IMR-90 (cell line): ENCODE measurements at regions not wholly inside any gene's neighbourhood (a gene's known extent, or its start where the extent isn't known, plus 50 kb on each side); places are given as distances from the start of the nearest gene placed in this dataset.

Source experiments
- ATAC-seq: fragments of 200-7000 bp; cut with Tn5 transposase; 2 replicates; pipeline ENCODE4 v1.9.1; 2020; ENCODE audit warnings: low read depth, mild to moderate bottlenecking, moderate library complexity
- BruUV-seq: library from RNA; stranded (reverse); fragments of 400-500 nt; replicated peaks from 2 replicates; lab custom pipeline; 2021; lab: Mats Ljungman, UMichigan
- CTCF ChIA-PET: fragments of 300-600 bp; formaldehyde crosslinking; extraction: SDS; loops from one replicate; lab custom pipeline; 2021; ENCODE audit warnings: antibody characterized with exemption; lab: Yijun Ruan, JAX
- POLR2A ChIA-PET: fragments of 300-600 bp; sonication (Branson Sonifier 250); formaldehyde crosslinking; loops from one replicate; lab custom pipeline; 2022; ENCODE audit warnings: antibody characterized with exemption; ENCODE audit not compliant: unreplicated experiment; lab: Charles Lee
- DNase-seq: peaks from one replicate; pipeline ENCODE4 v3.0.0; 2013
- H2AFZ ChIP-seq: replicated peaks from 2 replicates; pipeline ENCODE3; 2013; ENCODE audit warnings: low read length, mild to moderate bottlenecking; ENCODE audit not compliant: poor library complexity
- H2AK5ac ChIP-seq: 2 replicates; pipeline ENCODE4 v1.6.1; 2013; ENCODE audit warnings: low read depth, low read length, inconsistent platforms
- H2AK9ac ChIP-seq: replicated peaks from 2 replicates; pipeline ENCODE3; 2013; ENCODE audit warnings: mild to moderate bottlenecking, low read depth, low read length, moderate library complexity; ENCODE audit not compliant: poor library complexity
- H2BK120ac ChIP-seq: 2 replicates; pipeline ENCODE4 v1.6.1; 2013; ENCODE audit warnings: low read depth, low read length, inconsistent platforms
- H2BK15ac ChIP-seq: 3 replicates; pipeline ENCODE4 v1.6.1; 2013; ENCODE audit warnings: low read depth, low read length, inconsistent platforms
- H2BK20ac ChIP-seq: 2 replicates; pipeline ENCODE4 v1.6.1; 2013; ENCODE audit warnings: low read depth, mild to moderate bottlenecking, inconsistent platforms, low read length, moderate library complexity
- H2BK5ac ChIP-seq: 2 replicates; pipeline ENCODE4 v1.6.1; 2013; ENCODE audit warnings: mild to moderate bottlenecking, low read depth, low read length, inconsistent platforms; ENCODE audit not compliant: poor library complexity, severe bottlenecking
- H3K14ac ChIP-seq: replicated peaks from 2 replicates; pipeline ENCODE4 v1.6.1; 2013; ENCODE audit warnings: low read depth, low read length, inconsistent platforms
- H3K18ac ChIP-seq: 2 replicates; pipeline ENCODE4 v1.6.1; 2013; ENCODE audit warnings: low read depth, low read length, control low read depth
- H3K23ac ChIP-seq: 2 replicates; pipeline ENCODE4 v1.6.1; 2013; ENCODE audit warnings: low read depth, low read length, inconsistent platforms
- H3K27ac ChIP-seq: 2 replicates; pipeline ENCODE4 v1.5.1; 2013; ENCODE audit warnings: mild to moderate bottlenecking, control low read depth, low read length; ENCODE audit not compliant: insufficient read depth
- H3K27me3 ChIP-seq: 2 replicates; pipeline ENCODE4 v1.6.1; 2013; ENCODE audit warnings: low read length; ENCODE audit not compliant: control insufficient read depth, insufficient read depth
- H3K36me3 ChIP-seq: 2 replicates; pipeline ENCODE4 v1.6.1; 2013; ENCODE audit warnings: low read length, mixed read lengths; ENCODE audit not compliant: control insufficient read depth, insufficient read depth
- H3K4ac ChIP-seq: 2 replicates; pipeline ENCODE4 v1.6.1; 2013; ENCODE audit warnings: low read depth, low read length, inconsistent platforms
- H3K4me1 ChIP-seq: 2 replicates; pipeline ENCODE4 v1.6.1; 2013; ENCODE audit warnings: low read length, mixed read lengths; ENCODE audit not compliant: control insufficient read depth, insufficient read depth
- H3K4me2 ChIP-seq: 2 replicates; pipeline ENCODE4 v1.6.1; 2013; ENCODE audit warnings: low read depth, mild to moderate bottlenecking, control low read depth, low read length, moderate library complexity
- H3K4me3 ChIP-seq: 2 replicates; pipeline ENCODE4 v1.5.1; 2013; ENCODE audit warnings: low read depth, mild to moderate bottlenecking, control low read depth, low read length, moderate library complexity; ENCODE audit not compliant: insufficient read depth
- H3K56ac ChIP-seq: 2 replicates; pipeline ENCODE4 v1.6.1; 2013; ENCODE audit warnings: low read length, inconsistent platforms; ENCODE audit not compliant: insufficient read depth; ENCODE audit errors: extremely low read depth
- H3K79me1 ChIP-seq, 2 experiments: 2 replicates each; pipeline ENCODE4 v1.6.1; 2013; ENCODE audit warnings: low read length in 2 of 2, inconsistent platforms in 1 of 2, low read depth in 1 of 2
- H3K9ac ChIP-seq: 2 replicates; pipeline ENCODE4 v1.6.1; 2013; ENCODE audit warnings: low read depth, low read length, control low read depth
- H3K9me1 ChIP-seq: 2 replicates; pipeline ENCODE4 v1.6.1; 2013; ENCODE audit warnings: low read length, inconsistent platforms; ENCODE audit not compliant: insufficient read depth
- H3K9me3 ChIP-seq: 2 replicates; pipeline ENCODE4 v1.6.1; 2013; ENCODE audit warnings: low read length; ENCODE audit not compliant: control insufficient read depth, insufficient read depth
- H4K20me1 ChIP-seq: 2 replicates; pipeline ENCODE4 v1.6.1; 2013; ENCODE audit warnings: low read length, inconsistent platforms; ENCODE audit not compliant: insufficient read depth
- H4K5ac ChIP-seq: 2 replicates; pipeline ENCODE4 v1.6.1; 2013; ENCODE audit warnings: mild to moderate bottlenecking, low read depth, low read length, control low read depth
- H4K8ac ChIP-seq, 2 experiments: 2 replicates each; pipeline ENCODE4 v1.6.1; 2013; ENCODE audit warnings: low read depth in 2 of 2, low read length in 2 of 2, control low read depth in 1 of 2, inconsistent platforms in 1 of 2
- H4K91ac ChIP-seq: 2 replicates; pipeline ENCODE4 v1.6.1; 2013; ENCODE audit warnings: low read depth, low read length, inconsistent platforms; ENCODE audit not compliant: insufficient read depth
- BHLHE40 ChIP-seq: fragments of 150-350 bp; IDR thresholded peaks from 2 replicates; pipeline ENCODE4 v1.6.1; 2016; ENCODE audit warnings: mild to moderate bottlenecking, low read depth, low read length
- CEBPB ChIP-seq: IDR thresholded peaks from 2 replicates; pipeline ENCODE4 v1.6.1; 2012; ENCODE audit warnings: low read depth, low read length, improper control_type of control experiment
- CHD1 ChIP-seq: IDR thresholded peaks from 2 replicates; pipeline ENCODE4 v1.6.1; 2012; ENCODE audit warnings: low read depth, low read length, improper control_type of control experiment
- CTCF ChIP-seq: conservative IDR thresholded peaks from 2 replicates; pipeline ENCODE4 v1.5.1; 2012; ENCODE audit warnings: mild to moderate bottlenecking, low read depth, low read length, improper control_type of control experiment
- ELK1 ChIP-seq: fragments of 150-350 bp; IDR thresholded peaks from 2 replicates; pipeline ENCODE4 v1.6.1; 2016; ENCODE audit warnings: low read depth, mild to moderate bottlenecking, low read length, moderate library complexity, borderline replicate concordance
- FOS ChIP-seq: fragments of 150-350 bp; IDR thresholded peaks from 2 replicates; pipeline ENCODE4 v1.6.1; 2016; ENCODE audit warnings: low read depth, low read length
- MAFK ChIP-seq: IDR thresholded peaks from 2 replicates; pipeline ENCODE4 v1.6.1; 2012; ENCODE audit warnings: low read depth, low read length, improper control_type of control experiment
- MAZ ChIP-seq: IDR thresholded peaks from 2 replicates; pipeline ENCODE4 v1.6.1; 2012; ENCODE audit warnings: low read depth, mild to moderate bottlenecking, low read length, improper control_type of control experiment, moderate library complexity, borderline replicate concordance
- MXI1 ChIP-seq: IDR thresholded peaks from 2 replicates; pipeline ENCODE4 v1.6.1; 2012; ENCODE audit warnings: low read depth, mild to moderate bottlenecking, low read length, moderate library complexity, borderline replicate concordance
- NFE2L2 ChIP-seq: fragments of 150-350 bp; IDR thresholded peaks from 2 replicates; pipeline ENCODE4 v1.6.1; 2016; ENCODE audit warnings: low read depth, mild to moderate bottlenecking, low read length
- RAD21 ChIP-seq: IDR thresholded peaks from 2 replicates; pipeline ENCODE4 v1.6.1; 2012; ENCODE audit warnings: low read length, improper control_type of control experiment
- RFX5 ChIP-seq: IDR thresholded peaks from 2 replicates; pipeline ENCODE4 v1.8.0; 2012; ENCODE audit warnings: low read depth, mild to moderate bottlenecking, low read length, moderate library complexity
- SMC3 ChIP-seq: fragments of 150-350 bp; IDR thresholded peaks from 2 replicates; pipeline ENCODE4 v1.6.1; 2016; ENCODE audit warnings: low read depth, mild to moderate bottlenecking, antibody characterized with exemption, low read length, moderate library complexity
- USF2 ChIP-seq: fragments of 150-350 bp; IDR thresholded peaks from 2 replicates; pipeline ENCODE4 v1.6.1; 2017; ENCODE audit warnings: mild to moderate bottlenecking, antibody characterized with exemption, low read length, low read depth
- WGBS, 2 experiments: methylation state at CpG; one replicate each; pipeline versions ENCODE4 v1.1.5 to v1.1.7; 2013; ENCODE audit warnings: missing lambda C conversion rate in 2 of 2; ENCODE audit not compliant: insufficient read length in 1 of 2; ENCODE audit errors: extremely low coverage in 2 of 2; 5-methylcytosine and 5-hydroxymethylcytosine counted together
- dilution Hi-C: fragments of 300-500 bp; cut with HindIII; formaldehyde crosslinking; loops from one replicate; pipeline ENCODE4 v1.14.3; 2018; ENCODE audit warnings: low sequenced_read_pairs; ENCODE audit not compliant: unreplicated experiment
- in situ Hi-C: fragments of 300-500 bp; cut with MboI; formaldehyde crosslinking; loops from 3 replicates; pipeline ENCODE4 v1.14.3; 2019; ENCODE audit warnings: low sequenced_read_pairs, inconsistent platforms, mixed read lengths
- intact Hi-C: fragments of 100-400 bp; cut with micrococcal nuclease; formaldehyde crosslinking; loops from 2 replicates; pipeline ENCODE4 v1.10.0; 2022

GRCh38 chr1:56070601-56071000 is 508.8 kb downstream of the PLPP3 start:
- Histone ChIP-seq H4K20me1 (no peaks in the 10 kb centered on the region), H2BK5ac (no peak overlapping the region), H3K27me3 (no peaks in the 10 kb centered on the region), H3K4me1 (peaks cover 11% of the 10 kb centered on the region), H3K4ac (peak overlapping the region; percentile 3; the same call in 1 of the 2 replicates), H3K36me3 (no peaks in the 10 kb centered on the region), H2AFZ (no peak overlapping the region), H3K56ac (no peak overlapping the region), H3K4me2 (no peak overlapping the region), H4K5ac (no peak overlapping the region), H2AK5ac (no peak overlapping the region), H3K9me3 (no peaks in the 10 kb centered on the region), H3K79me1 (no peaks in the 10 kb centered on the region), H3K23ac (no peak overlapping the region), H3K27ac (no peak overlapping the region), H2BK15ac (no peak overlapping the region), H2BK120ac (no peak overlapping the region), H3K9ac (no peak overlapping the region), H2AK9ac (no peak overlapping the region), H4K91ac (no peak overlapping the region), H3K9me1 (no peaks in the 10 kb centered on the region; the same call in none of the 2 replicates), H3K18ac (no peak overlapping the region; the same call in 1 of the 2 replicates), H3K4me3 (no peak overlapping the region), H4K8ac (no peak overlapping the region), H2BK20ac (no peak overlapping the region), H3K14ac (no peak overlapping the region)
- WGBS, 2 experiments: no CpG with 5 or more reads among the region's 1 CpG
- BruUV-seq: no TSS peak
- no peak for TF ChIP-seq MAFK
- no peak for TF ChIP-seq MAZ
- no peak for TF ChIP-seq CTCF
- no peak for TF ChIP-seq USF2
- TF ChIP-seq RFX5: no peak
- no peak for TF ChIP-seq CHD1
- TF ChIP-seq SMC3: no peak
- TF ChIP-seq FOS: no peak
- no peak for TF ChIP-seq ELK1
- TF ChIP-seq MXI1: no peak
- no peak for TF ChIP-seq RAD21
- no peak for TF ChIP-seq BHLHE40
- no peak for TF ChIP-seq CEBPB
- no peak for TF ChIP-seq NFE2L2
- ChIA-PET POLR2A (no interaction called here), CTCF (no interaction called here)
- DNase-seq (peak; percentile 77), ATAC-seq (no peak)
- intact Hi-C loops (loop anchor here (5.0 to 10.0 kb wide), 2 partner anchors 353 to 786 kb away; no protein-coding TSS in a partner anchor), in situ Hi-C loops (no loop called here), dilution Hi-C loops (no loop called here)
